H4 (cell line): ENCODE measurements at regions not wholly inside any gene's neighbourhood (a gene's known extent, or its start where the extent isn't known, plus 50 kb on each side); places are given as distances from the start of the nearest gene placed in this dataset.

Experiments
- DNase-seq: peaks from one replicate; pipeline ENCODE4 v3.0.0-alpha.2; 2015; ENCODE audit warnings: low spot score

- DNase-seq, result no peak
Observed at GRCh38 chr5:163622799-163623198, 117.4 kb downstream of the MAT2B start.

- no peak for DNase-seq
Observed at GRCh38 chr5:163623524-163623923, 118.1 kb downstream of the MAT2B start.

GRCh38 chr5:163623986-163624385, 118.6 kb downstream of the MAT2B start:
- no peak for DNase-seq

- DNase-seq, result no peak
Observed at GRCh38 chr5:163624431-163624830, 119.0 kb downstream of the MAT2B start.

- DNase-seq, result no peak
Observed at GRCh38 chr5:163626904-163627434, 121.5 kb downstream of the MAT2B start.

- no peak for DNase-seq
Observed at GRCh38 chr5:163631856-163632255, 126.4 kb downstream of the MAT2B start.

- DNase-seq, result no peak
Observed at GRCh38 chr5:163633926-163634460, 128.6 kb downstream of the MAT2B start.

- no peak for DNase-seq
Observed at GRCh38 chr5:163635631-163636030, 130.2 kb downstream of the MAT2B start.

GRCh38 chr5:163642904-163643303, 137.5 kb downstream of the MAT2B start:
- no peak for DNase-seq

- DNase-seq, result no peak
Observed at GRCh38 chr5:163645421-163646416, 140.3 kb downstream of the MAT2B start.

GRCh38 chr5:163649514-163649913, 144.1 kb downstream of the MAT2B start:
- DNase-seq, result peak; percentile 87

- DNase-seq, result no peak
Observed at GRCh38 chr5:163653526-163653925, 148.1 kb downstream of the MAT2B start.

GRCh38 chr5:163658702-163659567, 153.5 kb downstream of the MAT2B start:
- peak; percentile 5 for DNase-seq

- no peak for DNase-seq
Observed at GRCh38 chr5:163659568-163659902, 154.1 kb downstream of the MAT2B start.

- no peak for DNase-seq
Observed at GRCh38 chr5:163660486-163660885, 155.1 kb downstream of the MAT2B start.

- DNase-seq, result no peak
Observed at GRCh38 chr5:163661360-163661759, 155.9 kb downstream of the MAT2B start.

- no peak for DNase-seq
Observed at GRCh38 chr5:163670036-163670435, 164.6 kb downstream of the MAT2B start.

GRCh38 chr5:163677092-163677491, 171.7 kb downstream of the MAT2B start:
- no peak for DNase-seq

- DNase-seq, result no peak
Observed at GRCh38 chr5:163682234-163682633, 176.8 kb downstream of the MAT2B start.

GRCh38 chr5:163687414-163687813, 182.0 kb downstream of the MAT2B start:
- no peak for DNase-seq

- DNase-seq, result no peak
Observed at GRCh38 chr5:163692091-163692490, 186.7 kb downstream of the MAT2B start.
